Lung (tissue), 11 donors: ENCODE measurements at regions not wholly inside any gene's neighbourhood (a gene's known extent, or its start where the extent isn't known, plus 50 kb on each side); places are given as distances from the start of the nearest gene placed in this dataset.

Experiments
- ATAC-seq: fragments of 200-7000 bp; cut with Tn5 transposase; one replicate; pipeline ENCODE4 v1.9.1; 2020; ENCODE audit warnings: moderate number of reproducible peaks; ENCODE audit not compliant: insufficient read depth, low FRiP score
- DNase-seq, 3 donors: peaks; one replicate each; pipeline ENCODE4 v3.0.0-alpha.2; 2013 to 2017
- H3K27ac ChIP-seq, 2 donors: one replicate each; pipeline ENCODE4 v1.5.1; 2013; ENCODE audit warnings: mild to moderate bottlenecking in 2 of 2, moderate library complexity in 2 of 2, control low read depth in 1 of 2, inconsistent platforms in 1 of 2, low read depth in 1 of 2, low read length in 1 of 2
- H3K27me3 ChIP-seq, 3 donors: one replicate each; pipeline ENCODE4 v1.5.1; 2013; ENCODE audit warnings: low read length in 2 of 3; ENCODE audit not compliant: control insufficient read depth in 3 of 3, insufficient read depth in 3 of 3
- H3K36me3 ChIP-seq, 4 donors: one replicate each; pipeline ENCODE4 v1.5.1; 2013; ENCODE audit warnings: low read length in 4 of 4, mild to moderate bottlenecking in 1 of 4, moderate library complexity in 1 of 4; ENCODE audit not compliant: control insufficient read depth in 4 of 4, insufficient read depth in 4 of 4
- H3K4me1 ChIP-seq, 5 donors: one replicate each; pipeline ENCODE4 v1.5.1; 2013; ENCODE audit warnings: low read length in 5 of 5, mild to moderate bottlenecking in 2 of 5, moderate library complexity in 1 of 5; ENCODE audit not compliant: control insufficient read depth in 5 of 5, insufficient read depth in 5 of 5
- H3K4me3 ChIP-seq: one replicate; pipeline ENCODE4 v1.5.1; 2013; ENCODE audit warnings: mild to moderate bottlenecking, control low read depth, moderate library complexity
- H3K9ac ChIP-seq, 2 donors: one replicate each; pipeline ENCODE4 v1.5.1; 2013; ENCODE audit warnings: low read length in 2 of 2, control low read depth in 1 of 2; ENCODE audit not compliant: insufficient read depth in 1 of 2
- H3K9me3 ChIP-seq, 4 donors: one replicate each; pipeline ENCODE4 v1.5.1; 2013; ENCODE audit warnings: low read length in 3 of 4, mild to moderate bottlenecking in 1 of 4, moderate library complexity in 1 of 4; ENCODE audit not compliant: control insufficient read depth in 4 of 4, insufficient read depth in 3 of 4
- WGBS, 2 donors: extraction: QIAGEN DNeasy Blood & Tissue Kit; methylation state at CpG; one replicate each; pipeline ENCODE4 v1.1.7; 2013; 5-methylcytosine and 5-hydroxymethylcytosine counted together
- TF ChIP-seq, protein P1 (sequence below): IDR thresholded peaks from 2 replicates; pipeline ENCODE4 v1.5.1; 2012; ENCODE audit warnings: mild to moderate bottlenecking; ENCODE audit errors: control extremely low read depth, extremely low read depth
- donor health status: control.
- donor health status: control.
- donor health status: Bipolar disorder and iron deficiency.
- donor health status: healthy.
- donor health status: DM: yes; HTN: yes; CAD: no.

DNA sequence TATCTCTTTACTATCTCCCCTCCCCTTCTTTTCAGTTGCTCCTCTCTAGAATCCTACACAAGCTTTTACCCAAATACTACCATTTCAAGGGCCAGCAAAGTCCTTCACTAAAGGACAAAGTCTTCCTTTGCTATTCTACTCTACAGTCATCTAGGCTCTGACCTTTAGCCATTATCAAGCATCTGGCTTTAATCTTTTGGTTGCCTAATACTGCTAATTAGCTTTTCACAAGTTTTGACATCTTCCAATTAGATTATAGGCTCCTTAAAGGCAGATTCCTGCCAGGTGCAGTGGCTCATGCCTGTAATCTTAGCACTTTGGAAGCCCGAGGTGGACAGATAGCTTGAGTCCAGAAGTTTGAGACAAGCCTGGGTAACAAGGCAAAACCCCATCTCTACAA, 194.4 kb downstream of the SH3BP4 start:
- Histone ChIP-seq H3K27ac (no peak overlapping the region), H3K4me3 (no peak overlapping the region), H3K27me3 (no peaks in the 10 kb centered on the region), H3K36me3 (no peaks in the 10 kb centered on the region), H3K4me1 (peaks cover 0 to 5% (median 0%) of the 10 kb centered on the region in 5 donors), H3K9me3 (no peaks in the 10 kb centered on the region), H3K9ac (no peak overlapping the region)
- ATAC-seq (no peak), DNase-seq (no peak)
- WGBS, 2 donors, result 77 to 91% methylated on average over 1 of the region's 1 CpG
- TF ChIP-seq, protein P1, sequence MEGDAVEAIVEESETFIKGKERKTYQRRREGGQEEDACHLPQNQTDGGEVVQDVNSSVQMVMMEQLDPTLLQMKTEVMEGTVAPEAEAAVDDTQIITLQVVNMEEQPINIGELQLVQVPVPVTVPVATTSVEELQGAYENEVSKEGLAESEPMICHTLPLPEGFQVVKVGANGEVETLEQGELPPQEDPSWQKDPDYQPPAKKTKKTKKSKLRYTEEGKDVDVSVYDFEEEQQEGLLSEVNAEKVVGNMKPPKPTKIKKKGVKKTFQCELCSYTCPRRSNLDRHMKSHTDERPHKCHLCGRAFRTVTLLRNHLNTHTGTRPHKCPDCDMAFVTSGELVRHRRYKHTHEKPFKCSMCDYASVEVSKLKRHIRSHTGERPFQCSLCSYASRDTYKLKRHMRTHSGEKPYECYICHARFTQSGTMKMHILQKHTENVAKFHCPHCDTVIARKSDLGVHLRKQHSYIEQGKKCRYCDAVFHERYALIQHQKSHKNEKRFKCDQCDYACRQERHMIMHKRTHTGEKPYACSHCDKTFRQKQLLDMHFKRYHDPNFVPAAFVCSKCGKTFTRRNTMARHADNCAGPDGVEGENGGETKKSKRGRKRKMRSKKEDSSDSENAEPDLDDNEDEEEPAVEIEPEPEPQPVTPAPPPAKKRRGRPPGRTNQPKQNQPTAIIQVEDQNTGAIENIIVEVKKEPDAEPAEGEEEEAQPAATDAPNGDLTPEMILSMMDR, result no peak

DNA sequence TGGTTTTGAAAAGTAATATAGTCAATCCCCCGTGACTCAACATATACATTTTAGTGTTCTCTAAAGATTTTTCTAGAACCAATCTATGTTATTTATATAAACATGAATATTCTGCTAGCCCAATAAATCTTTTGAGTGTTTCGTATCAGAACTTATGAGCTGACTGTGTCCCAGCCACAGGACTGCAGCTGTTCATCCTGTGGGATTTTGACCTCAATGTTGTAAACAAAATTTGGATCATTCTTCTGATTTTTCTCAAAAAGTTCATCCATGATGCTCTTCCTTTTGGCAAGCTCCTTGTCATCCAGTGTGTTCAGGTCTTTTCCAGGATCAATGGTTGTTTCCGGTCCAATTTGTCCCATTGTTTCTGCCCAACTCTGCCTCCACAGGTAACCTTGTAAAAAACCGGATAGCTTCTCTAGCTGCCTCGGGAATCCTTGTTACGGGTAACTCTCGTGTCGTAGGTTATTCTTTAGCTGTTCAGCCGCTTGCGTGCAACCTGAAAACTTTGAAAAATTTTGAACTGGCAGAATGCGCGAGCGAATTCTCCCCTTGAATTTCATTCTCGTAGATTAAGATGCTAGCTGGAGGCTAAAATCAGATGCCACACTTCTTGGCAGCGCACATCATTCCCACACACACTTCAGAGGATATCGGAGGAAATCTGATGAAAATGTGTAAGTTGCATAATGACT, 195.2 kb downstream of the SH3BP4 start:
- DNase-seq (no peak), ATAC-seq (no peak)
- Histone ChIP-seq H3K9ac (no peak overlapping the region), H3K4me3 (no peak overlapping the region), H3K27me3 (no peaks in the 10 kb centered on the region), H3K27ac (no peak overlapping the region), H3K9me3 (no peaks in the 10 kb centered on the region), H3K4me1 (peaks cover 0 to 5% (median 0%) of the 10 kb centered on the region in 5 donors), H3K36me3 (no peaks in the 10 kb centered on the region)
- 90 to 92% methylated on average over 16 of the region's 16 CpGs for WGBS, 2 donors
- TF ChIP-seq, protein P1, result no peak

DNA sequence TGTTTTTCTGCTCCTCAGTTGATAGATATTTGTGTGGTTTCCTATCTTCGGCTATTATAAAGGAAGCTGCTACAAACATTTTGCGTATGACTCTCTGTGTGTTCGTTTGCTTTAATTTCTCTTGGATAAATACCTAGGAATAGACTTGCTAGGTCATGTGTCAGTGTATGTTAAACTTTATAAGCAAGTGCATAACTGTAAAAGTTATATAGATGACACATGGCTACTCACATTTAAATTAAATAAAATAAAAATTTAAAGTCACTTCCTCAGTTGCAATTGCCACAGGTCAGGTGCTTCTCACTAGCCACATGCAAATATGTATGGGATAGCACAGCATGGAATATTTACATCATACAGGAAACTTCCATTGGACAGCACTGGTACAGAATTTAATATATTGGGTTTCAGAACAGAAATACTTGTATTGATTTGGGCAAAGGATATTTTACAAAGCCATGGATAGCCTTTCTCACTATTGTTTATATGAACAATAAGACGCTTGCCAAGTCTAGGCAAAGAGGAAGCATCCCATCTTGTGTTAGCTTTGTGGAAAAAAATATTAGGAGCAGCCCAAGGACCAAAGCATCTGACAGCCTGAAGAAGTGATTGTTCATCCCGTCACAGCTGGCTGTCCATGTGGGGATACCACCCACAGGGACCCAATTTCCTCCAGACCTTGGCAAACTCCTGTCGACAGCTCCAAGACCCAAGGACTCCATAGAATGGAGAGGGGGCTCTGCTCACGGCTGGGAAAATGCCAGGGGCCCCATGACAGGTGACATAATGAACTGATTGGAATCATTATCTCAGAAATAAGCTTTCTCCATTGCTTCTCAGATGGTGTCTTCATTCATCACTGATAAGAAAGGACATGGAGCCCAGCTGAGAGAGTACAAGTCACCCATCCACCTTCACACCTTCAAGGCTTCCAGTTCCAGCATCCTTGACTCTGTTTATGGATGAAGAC, 196.7 kb downstream of the SH3BP4 start:
- no peaks in the 10 kb centered on the region for H3K9me3 ChIP-seq
- H3K9ac ChIP-seq, result no peak overlapping the region
- H3K36me3 ChIP-seq, result no peaks in the 10 kb centered on the region
- TF ChIP-seq, protein P1, result no peak
- ATAC-seq (no peak), DNase-seq (peak in 1 of 3 donors; percentile 24)
- no peak overlapping the region for H3K27ac ChIP-seq
- WGBS, 2 donors, result 53 to 67% methylated on average over 7 of the region's 7 CpGs
- no peak overlapping the region for H3K4me3 ChIP-seq
- H3K4me1 ChIP-seq, result peaks cover 0 to 5% (median 0%) of the 10 kb centered on the region in 5 donors
- H3K27me3 ChIP-seq, result no peaks in the 10 kb centered on the region
